Astrocyte (in vitro differentiated cells and primary cell): ENCODE measurements at regions not wholly inside any gene's neighbourhood (a gene's known extent, or its start where the extent isn't known, plus 50 kb on each side); places are given as distances from the start of the nearest gene placed in this dataset.
A peak's percentile ranks its signal among the peaks of the same experiment; 100 is the strongest.

Source experiments
- DNase-seq: peaks from one replicate; pipeline ENCODE4 v3.0.0-alpha.2; 2010; ENCODE audit warnings: low read depth
- FAIRE-seq: peaks from 2 replicates; lab custom pipeline; 2011; peaks lifted over from hg19 to GRCh38; lab: Jason Lieb, UNC
- H2AFZ ChIP-seq: 2 replicates; pipeline ENCODE4 v1.6.0; 2012; ENCODE audit warnings: low read depth, low read length, inconsistent platforms
- H3K27ac ChIP-seq: 2 replicates; pipeline ENCODE4 v1.5.1; 2011; ENCODE audit warnings: low read depth, low read length, inconsistent platforms
- H3K27me3 ChIP-seq: 2 replicates; pipeline ENCODE4 v1.6.0; 2011; ENCODE audit warnings: low read length, inconsistent platforms; ENCODE audit not compliant: insufficient read depth
- H3K36me3 ChIP-seq: 2 replicates; pipeline ENCODE4 v1.5.1; 2011; ENCODE audit warnings: low read length, inconsistent platforms; ENCODE audit not compliant: insufficient read depth
- H3K4me1 ChIP-seq: 2 replicates; pipeline ENCODE4 v1.5.1; 2011; ENCODE audit warnings: low read length, inconsistent platforms; ENCODE audit not compliant: insufficient read depth
- H3K4me2 ChIP-seq: 2 replicates; pipeline ENCODE4 v1.6.0; 2012; ENCODE audit warnings: low read length, inconsistent platforms
- H3K4me3 ChIP-seq: 2 replicates; pipeline ENCODE4 v1.5.1; 2011; ENCODE audit warnings: low read depth, mild to moderate bottlenecking, low read length, inconsistent platforms; ENCODE audit not compliant: insufficient read depth
- H3K79me2 ChIP-seq: 2 replicates; pipeline ENCODE4 v1.6.0; 2012; ENCODE audit warnings: mild to moderate bottlenecking, low read length, inconsistent platforms; ENCODE audit not compliant: insufficient read depth
- H3K9ac ChIP-seq: 2 replicates; pipeline ENCODE4 v1.6.0; 2012; ENCODE audit warnings: mild to moderate bottlenecking, low read length, inconsistent platforms
- H3K9me3 ChIP-seq: 2 replicates; pipeline ENCODE4 v1.5.1; 2012; ENCODE audit warnings: low read depth, mild to moderate bottlenecking, low read length, inconsistent platforms; ENCODE audit not compliant: insufficient read depth
- H4K20me1 ChIP-seq: 2 replicates; pipeline ENCODE4 v1.6.0; 2012; ENCODE audit warnings: low read length, inconsistent platforms; ENCODE audit not compliant: insufficient read depth
- H3K27ac Mint-ChIP-seq: one replicate; pipeline ENCODE4 v1.8.0; 2021; ENCODE audit warnings: mild to moderate bottlenecking, mixed read lengths; ENCODE audit not compliant: unreplicated experiment
- H3K27me3 Mint-ChIP-seq: one replicate; pipeline ENCODE4 v1.8.0; 2021; ENCODE audit warnings: low read depth, mixed read lengths; ENCODE audit not compliant: unreplicated experiment
- H3K36me3 Mint-ChIP-seq: one replicate; pipeline ENCODE4 v1.8.0; 2021; ENCODE audit warnings: low read depth, mixed read lengths; ENCODE audit not compliant: unreplicated experiment
- H3K4me1 Mint-ChIP-seq: one replicate; pipeline ENCODE4 v1.8.0; 2021; ENCODE audit warnings: low read depth, mixed read lengths; ENCODE audit not compliant: unreplicated experiment
- H3K4me3 Mint-ChIP-seq: one replicate; pipeline ENCODE4 v1.8.0; 2021; ENCODE audit warnings: mild to moderate bottlenecking, moderate library complexity, mixed read lengths; ENCODE audit not compliant: unreplicated experiment
- H3K9me3 Mint-ChIP-seq: one replicate; pipeline ENCODE4 v1.8.0; 2021; ENCODE audit warnings: mild to moderate bottlenecking, mixed read lengths; ENCODE audit not compliant: unreplicated experiment
- CTCF ChIP-seq: IDR thresholded peaks from 2 replicates; pipeline ENCODE4 v1.5.1; 2011; ENCODE audit warnings: low read depth, mild to moderate bottlenecking, inconsistent platforms, low read length, moderate library complexity; ENCODE audit not compliant: insufficient read depth
- EZH2 ChIP-seq: IDR thresholded peaks from 2 replicates; pipeline ENCODE4 v1.6.1; 2012; ENCODE audit warnings: mild to moderate bottlenecking, low read length, inconsistent platforms; ENCODE audit not compliant: insufficient read depth

DNA sequence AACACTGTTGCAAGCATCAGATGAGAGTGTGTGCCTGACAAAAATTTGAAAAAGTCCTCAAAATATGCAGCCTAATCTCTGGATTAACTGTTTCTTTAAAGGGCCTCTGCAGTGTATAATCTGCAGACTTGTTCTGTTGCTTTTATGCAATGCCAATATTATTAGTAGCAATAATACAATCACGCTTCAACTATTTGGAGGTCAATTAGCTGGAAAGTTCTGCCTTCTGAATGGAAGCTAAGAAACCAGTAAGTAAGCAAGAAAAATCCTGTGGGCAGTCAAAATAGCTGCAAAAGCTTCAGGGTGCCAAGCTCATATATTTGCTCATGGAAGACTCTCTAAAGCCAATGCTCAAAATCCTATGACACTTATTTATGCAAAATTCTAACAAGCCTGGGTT is 153.2 kb upstream of the NR2F2 start:
- no peak overlapping the region for H2AFZ ChIP-seq
- no peaks in the 10 kb centered on the region for H3K4me1 Mint-ChIP-seq
- H3K27ac ChIP-seq: no peak overlapping the region
- H3K4me3 ChIP-seq: no peak overlapping the region
- H4K20me1 ChIP-seq: no peaks in the 10 kb centered on the region
- H3K79me2 ChIP-seq: no peaks in the 10 kb centered on the region
- no peak overlapping the region for H3K4me2 ChIP-seq
- FAIRE-seq (no peak), DNase-seq (peak; percentile 10)
- no peaks in the 10 kb centered on the region for H3K9me3 ChIP-seq
- peaks cover 2% of the 10 kb centered on the region for H3K9me3 Mint-ChIP-seq
- no peaks in the 10 kb centered on the region for H3K27me3 ChIP-seq
- no peaks in the 10 kb centered on the region for H3K36me3 ChIP-seq
- no peaks in the 10 kb centered on the region for H3K36me3 Mint-ChIP-seq
- H3K4me1 ChIP-seq: no peaks in the 10 kb centered on the region
- H3K9ac ChIP-seq: no peak overlapping the region
- TF ChIP-seq CTCF: no peak
- no peak for TF ChIP-seq EZH2
- no peak overlapping the region for H3K27ac Mint-ChIP-seq
- H3K27me3 Mint-ChIP-seq: peaks cover 13% of the 10 kb centered on the region
- H3K4me3 Mint-ChIP-seq: no peak overlapping the region

GRCh38 chr15:96180087-96180748 is 150.3 kb upstream of the NR2F2 start:
- Histone ChIP-seq H3K27ac (no peak overlapping the region), H3K4me2 (no peak overlapping the region), H4K20me1 (no peaks in the 10 kb centered on the region), H3K27me3 (no peaks in the 10 kb centered on the region), H3K9ac (no peak overlapping the region), H3K4me3 (no peak overlapping the region), H3K79me2 (no peaks in the 10 kb centered on the region), H2AFZ (no peak overlapping the region), H3K9me3 (no peaks in the 10 kb centered on the region), H3K36me3 (no peaks in the 10 kb centered on the region), H3K4me1 (no peaks in the 10 kb centered on the region)
- no peak overlapping the region for H3K27ac Mint-ChIP-seq
- TF ChIP-seq CTCF: no peak
- H3K36me3 Mint-ChIP-seq: no peaks in the 10 kb centered on the region
- no peak for FAIRE-seq
- H3K9me3 Mint-ChIP-seq: peaks cover 2% of the 10 kb centered on the region
- DNase-seq: no peak
- no peaks in the 10 kb centered on the region for H3K4me1 Mint-ChIP-seq
- H3K27me3 Mint-ChIP-seq: peaks cover 13% of the 10 kb centered on the region
- H3K4me3 Mint-ChIP-seq: no peak overlapping the region

DNA sequence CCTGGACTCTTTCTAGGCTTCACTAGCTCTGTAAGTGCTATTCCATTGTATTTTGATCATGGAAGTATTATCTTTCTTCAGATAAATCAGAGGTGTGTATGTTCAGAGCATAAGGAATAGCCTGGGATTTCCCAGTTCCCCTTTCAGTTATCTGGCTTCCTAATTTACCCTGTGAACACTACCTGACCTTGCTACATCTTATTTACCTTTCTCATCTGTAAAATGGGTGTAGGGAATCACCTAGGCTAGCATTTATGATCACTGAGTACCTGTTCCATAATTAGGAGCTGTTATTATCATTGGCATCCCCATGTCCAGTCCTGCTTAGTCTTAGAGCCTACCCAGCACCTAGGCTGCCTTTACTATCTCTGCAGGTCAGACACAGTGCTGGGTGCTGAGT is 149.3 kb upstream of the NR2F2 start:
- H3K36me3 Mint-ChIP-seq: no peaks in the 10 kb centered on the region
- TF ChIP-seq EZH2: no peak
- TF ChIP-seq CTCF: no peak
- Histone ChIP-seq H3K4me2 (no peak overlapping the region), H2AFZ (no peak overlapping the region), H3K27ac (no peak overlapping the region), H3K4me3 (no peak overlapping the region), H3K27me3 (no peaks in the 10 kb centered on the region), H3K79me2 (no peaks in the 10 kb centered on the region), H4K20me1 (no peaks in the 10 kb centered on the region), H3K4me1 (no peaks in the 10 kb centered on the region), H3K9ac (no peak overlapping the region), H3K9me3 (no peaks in the 10 kb centered on the region), H3K36me3 (no peaks in the 10 kb centered on the region)
- DNase-seq (no peak), FAIRE-seq (no peak)
- H3K4me1 Mint-ChIP-seq: no peaks in the 10 kb centered on the region
- no peak overlapping the region for H3K4me3 Mint-ChIP-seq
- no peak overlapping the region for H3K27ac Mint-ChIP-seq
- H3K27me3 Mint-ChIP-seq: peaks cover 13% of the 10 kb centered on the region
- H3K9me3 Mint-ChIP-seq: peaks cover 2% of the 10 kb centered on the region
